Keratinocyte (primary cell): ENCODE measurements at regions not wholly inside any gene's neighbourhood (a gene's known extent, or its start where the extent isn't known, plus 50 kb on each side); places are given as distances from the start of the nearest gene placed in this dataset.

Source experiments
- CTCF ChIP-seq, 3 experiments: IDR thresholded peaks in 1 of 3; conservative IDR thresholded peaks in 1 of 3; optimal IDR thresholded peaks in 1 of 3; 2 replicates in 2 of 3; 3 replicates in 1 of 3; pipeline versions ENCODE3 to v1.5.1; 2011; ENCODE audit warnings: low read length in 3 of 3, mild to moderate bottlenecking in 3 of 3, moderate library complexity in 2 of 3, control low read depth in 1 of 3, inconsistent platforms in 1 of 3; ENCODE audit not compliant: insufficient read depth in 2 of 3; ENCODE audit errors: extremely low read depth in 1 of 3
- EZH2 ChIP-seq: IDR thresholded peaks from one replicate; pipeline ENCODE4 v1.6.1; 2012; ENCODE audit warnings: inconsistent platforms, mild to moderate bottlenecking, low read length, moderate library complexity

- TF ChIP-seq CTCF (optimal IDR thresholded peaks at IDR 0.05 in 1 of 3, IDR thresholded peaks at IDR 0.05 in 1 of 3, conservative IDR thresholded peaks at IDR 0.05 in 1 of 3; ENCODE audit: extremely low read depth in 1 of 3, insufficient read depth in 2 of 3, low read length in 3 of 3) (no peak), EZH2 (no peak)
Measured at GRCh38 chr4:117699595-117699994, 334.7 kb upstream of the NDST3 start.
